A549 (cell line): ENCODE measurements at regions not wholly inside any gene's neighbourhood (a gene's known extent, or its start where the extent isn't known, plus 50 kb on each side); places are given as distances from the start of the nearest gene placed in this dataset.

ENCODE experiments used
- CTCF ChIP-seq: fragments of >200 bp; sonication (Bioruptor Twin); formaldehyde crosslinking; IDR thresholded peaks from 3 replicates; pipeline ENCODE4 v1.5.1; 2016
- KDM5A ChIP-seq: fragments of 200-600 bp; sonication (generic); IDR thresholded peaks from 2 replicates; pipeline ENCODE4 v1.6.1; 2016; ENCODE audit warnings: antibody characterized with exemption, mild to moderate bottlenecking
- RAD21 ChIP-seq, 2 experiments: fragments of >200 bp in 1 of 2; sonication (Bioruptor Twin) in 1 of 2; formaldehyde crosslinking in 1 of 2; IDR thresholded peaks in 1 of 2; conservative IDR thresholded peaks in 1 of 2; 2 replicates in 1 of 2; 3 replicates in 1 of 2; pipeline ENCODE4 v1.6.1; 2012 to 2018; ENCODE audit warnings: inconsistent platforms in 1 of 2
- RCOR1 ChIP-seq: fragments of 150-350 bp; IDR thresholded peaks from 2 replicates; pipeline ENCODE4 v1.6.1; 2014; ENCODE audit warnings: antibody characterized with exemption, low read length, low read depth
- REST ChIP-seq: fragments of 200-600 bp; sonication (generic); IDR thresholded peaks from 2 replicates; pipeline ENCODE4 v1.6.1; 2016; ENCODE audit warnings: antibody characterized with exemption, mild to moderate bottlenecking, moderate library complexity
- ZC3H11A ChIP-seq: fragments of 450-650 bp; IDR thresholded peaks from 2 replicates; pipeline ENCODE4 v1.6.1; 2014; ENCODE audit warnings: antibody characterized with exemption, mild to moderate bottlenecking

DNA sequence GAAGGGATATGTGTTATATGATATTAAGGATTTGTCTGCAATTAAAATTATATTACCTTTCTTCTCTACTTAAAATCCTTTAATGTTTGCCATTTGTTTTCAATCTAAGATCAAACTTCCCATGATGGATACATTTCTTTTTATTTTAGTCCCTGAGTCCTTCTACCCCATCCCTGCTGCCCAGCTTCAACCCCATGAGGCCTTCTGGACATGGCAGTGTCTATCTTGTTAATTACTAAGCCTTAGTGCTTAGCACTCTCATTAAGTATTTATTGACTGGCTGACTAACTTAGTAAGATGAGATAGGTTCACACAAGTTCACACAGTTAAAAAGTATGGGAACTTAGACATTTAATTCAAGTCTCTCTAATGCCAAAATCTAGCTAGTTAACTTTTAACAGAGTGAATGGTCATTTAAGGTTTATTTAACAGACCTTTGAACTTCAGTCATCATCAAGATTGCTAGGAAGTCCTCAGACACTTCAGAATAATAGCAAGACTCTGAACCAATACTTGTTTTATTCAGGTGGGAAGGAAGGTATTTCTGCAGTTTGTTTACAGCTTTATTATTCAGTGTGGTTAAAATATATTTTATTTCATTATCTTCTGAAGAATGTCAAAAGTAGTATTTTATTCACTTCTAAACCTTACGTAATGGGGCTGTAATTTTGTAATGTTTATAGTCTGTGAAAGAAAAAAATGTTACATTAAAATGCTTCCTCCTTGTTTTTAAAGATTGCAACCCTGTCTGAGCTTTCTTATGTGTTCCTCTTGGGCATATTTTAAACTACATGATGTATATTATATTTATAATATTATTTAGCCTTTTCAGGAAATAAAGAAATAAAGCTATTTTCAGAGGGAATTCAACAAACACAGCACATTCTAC lies 848.9 kb downstream of the REEP3 start:
- TF ChIP-seq CTCF (no peak), REST (no peak), KDM5A (no peak), ZC3H11A (no peak), RAD21 (conservative IDR thresholded peaks at IDR 0.05 in 1 of 2, IDR thresholded peaks at IDR 0.05 in 1 of 2) (no peak), RCOR1 (no peak)
